ENCODE measurements at regions not wholly inside any gene's neighbourhood (a gene's known extent, or its start where the extent isn't known, plus 50 kb on each side); places are given as distances from the start of the nearest gene placed in this dataset.

DNA sequence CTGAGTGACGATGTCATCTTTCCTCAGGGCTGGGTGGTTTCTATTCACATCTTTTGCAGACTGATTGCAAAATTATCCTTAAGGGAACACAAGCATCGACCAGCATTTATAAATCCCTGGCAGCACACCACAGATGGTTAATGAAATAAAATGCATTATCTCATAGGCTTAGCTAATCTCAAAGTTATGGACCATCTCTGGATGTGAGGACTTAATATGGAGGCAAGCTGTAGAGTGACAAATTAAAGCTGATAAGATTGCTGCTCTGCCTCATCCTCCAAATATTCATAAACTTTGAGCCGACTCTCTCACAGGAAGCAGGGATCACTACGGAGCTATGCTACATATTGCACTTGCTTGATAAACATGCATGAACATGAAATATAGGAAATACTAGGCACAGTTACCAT lies 663.2 kb upstream of the RGMB start:
- H3K4me1 ChIP-seq (ENCODE audit: control insufficient read depth in 3 of 3, insufficient read depth in 3 of 3, low read length in 3 of 3), result no peaks in the 10 kb centered on the region
- no peak overlapping the region for H3K9ac ChIP-seq (ENCODE audit: low read depth in 1 of 3, low read length in 3 of 3)
- H3K4me3 ChIP-seq (ENCODE audit: low read length in 3 of 3), result no peak overlapping the region

GRCh38 chr5:98110791-98111190 lies 662.7 kb upstream of the RGMB start:
- no peaks in the 10 kb centered on the region for H3K9me3 ChIP-seq (ENCODE audit: control insufficient read depth in 3 of 3, low read length in 3 of 3)
- no peaks in the 10 kb centered on the region for H3K4me1 ChIP-seq (ENCODE audit: control insufficient read depth in 3 of 3, insufficient read depth in 3 of 3, low read length in 3 of 3)
- no peaks in the 10 kb centered on the region for H3K36me3 ChIP-seq (ENCODE audit: control insufficient read depth in 3 of 3, insufficient read depth in 3 of 3, low read length in 3 of 3)
- H3K4me3 ChIP-seq (ENCODE audit: low read length in 3 of 3), result no peak overlapping the region
- no peak overlapping the region for H3K27ac ChIP-seq (ENCODE audit: low read depth, low read length)
- no peaks in the 10 kb centered on the region for H3K27me3 ChIP-seq (ENCODE audit: control insufficient read depth in 3 of 3, insufficient read depth in 3 of 3, low read length in 3 of 3)
- no peak overlapping the region for H3K9ac ChIP-seq (ENCODE audit: low read depth in 1 of 3, low read length in 3 of 3)

More for the DNA sequence above, 663.2 kb upstream of the RGMB start:
- H3K9me3 ChIP-seq (ENCODE audit: control insufficient read depth in 3 of 3, low read length in 3 of 3), result no peaks in the 10 kb centered on the region
- no peaks in the 10 kb centered on the region for H3K36me3 ChIP-seq (ENCODE audit: control insufficient read depth in 3 of 3, insufficient read depth in 3 of 3, low read length in 3 of 3)
- H3K27me3 ChIP-seq (ENCODE audit: control insufficient read depth in 3 of 3, insufficient read depth in 3 of 3, low read length in 3 of 3), result no peaks in the 10 kb centered on the region
- no peak overlapping the region for H3K27ac ChIP-seq (ENCODE audit: low read depth, low read length)

DNA sequence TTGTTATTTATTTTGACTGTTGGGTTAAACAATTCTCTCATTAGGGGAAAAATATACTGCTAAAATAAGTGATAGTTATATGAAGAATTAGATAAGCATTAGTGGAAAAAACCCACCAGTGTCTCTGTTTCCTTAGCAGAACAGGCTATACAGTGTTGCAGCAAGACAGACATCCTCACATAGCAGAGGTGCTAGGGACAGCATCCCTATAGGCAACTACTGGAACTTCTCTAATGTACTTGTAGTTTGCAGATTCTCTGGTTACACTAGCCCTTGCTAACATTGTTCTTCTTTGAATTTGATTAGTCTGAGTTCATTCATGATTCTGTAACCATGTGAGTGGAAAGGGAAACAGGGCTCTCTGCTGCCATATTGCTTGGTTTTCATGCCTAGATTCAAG lies 661.8 kb upstream of the RGMB start:
- Histone ChIP-seq H3K27ac (ENCODE audit: low read depth, low read length) (no peak overlapping the region), H3K36me3 (ENCODE audit: control insufficient read depth in 3 of 3, insufficient read depth in 3 of 3, low read length in 3 of 3) (no peaks in the 10 kb centered on the region), H3K9ac (ENCODE audit: low read depth in 1 of 3, low read length in 3 of 3) (no peak overlapping the region), H3K4me3 (ENCODE audit: low read length in 3 of 3) (no peak overlapping the region), H3K27me3 (ENCODE audit: control insufficient read depth in 3 of 3, insufficient read depth in 3 of 3, low read length in 3 of 3) (no peaks in the 10 kb centered on the region), H3K9me3 (ENCODE audit: control insufficient read depth in 3 of 3, low read length in 3 of 3) (no peaks in the 10 kb centered on the region), H3K4me1 (ENCODE audit: control insufficient read depth in 3 of 3, insufficient read depth in 3 of 3, low read length in 3 of 3) (no peaks in the 10 kb centered on the region)

DNA sequence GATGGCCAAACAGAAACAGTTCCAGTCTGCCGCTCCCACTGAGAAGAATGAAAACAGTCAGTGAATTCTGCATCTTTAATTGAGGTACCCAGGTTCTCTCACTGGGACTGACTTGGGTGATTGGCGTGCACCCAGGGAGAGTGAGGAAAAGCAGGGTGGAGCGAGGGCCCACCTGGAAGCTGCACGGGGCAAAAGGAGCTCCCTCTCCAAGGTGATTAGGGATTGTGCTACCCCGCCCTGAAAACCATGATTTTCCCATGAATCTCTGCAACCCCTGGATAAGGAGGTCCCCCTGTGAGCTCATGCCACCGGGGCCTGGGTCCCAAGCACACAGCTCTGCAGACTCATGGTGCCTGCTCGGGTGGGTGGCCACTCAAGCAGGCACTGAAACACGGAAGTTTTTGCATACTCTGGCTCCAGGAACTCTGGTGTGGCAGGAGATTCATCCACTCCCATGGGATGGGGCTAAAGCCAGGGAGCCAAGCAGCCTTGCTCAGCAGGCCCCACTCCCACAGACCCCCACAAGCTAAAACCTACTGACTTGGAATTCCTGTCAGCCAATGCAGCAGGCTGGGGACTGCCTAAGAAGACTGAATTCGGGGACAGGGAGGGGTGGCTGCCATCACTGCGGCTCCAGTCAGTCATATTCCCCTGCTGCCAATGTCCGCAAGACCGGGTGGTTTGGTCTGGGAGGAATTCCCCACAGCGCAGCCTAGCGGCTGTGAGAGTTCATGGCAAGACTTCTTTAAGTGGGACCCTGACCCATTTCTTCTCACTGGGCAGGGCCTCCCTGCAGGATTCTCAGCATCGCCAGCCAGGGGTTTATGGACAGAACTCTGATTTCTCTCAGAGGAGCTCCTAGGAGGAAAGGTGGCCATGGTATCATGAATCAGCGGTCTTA lies 652.2 kb upstream of the RGMB start:
- no peaks in the 10 kb centered on the region for H3K9me3 ChIP-seq (ENCODE audit: control insufficient read depth in 3 of 3, low read length in 3 of 3)
- no peak overlapping the region for H3K9ac ChIP-seq (ENCODE audit: low read depth in 1 of 3, low read length in 3 of 3)
- H3K4me1 ChIP-seq (ENCODE audit: control insufficient read depth in 3 of 3, insufficient read depth in 3 of 3, low read length in 3 of 3), result no peaks in the 10 kb centered on the region
- no peaks in the 10 kb centered on the region for H3K27me3 ChIP-seq (ENCODE audit: control insufficient read depth in 3 of 3, insufficient read depth in 3 of 3, low read length in 3 of 3)
- H3K27ac ChIP-seq (ENCODE audit: low read depth, low read length), result no peak overlapping the region
- no peak overlapping the region for H3K4me3 ChIP-seq (ENCODE audit: low read length in 3 of 3)
- no peaks in the 10 kb centered on the region for H3K36me3 ChIP-seq (ENCODE audit: control insufficient read depth in 3 of 3, insufficient read depth in 3 of 3, low read length in 3 of 3)

GRCh38 chr5:98128271-98128670 lies 645.2 kb upstream of the RGMB start:
- H3K36me3 ChIP-seq (ENCODE audit: control insufficient read depth in 3 of 3, insufficient read depth in 3 of 3, low read length in 3 of 3), result no peaks in the 10 kb centered on the region
- H3K9me3 ChIP-seq (ENCODE audit: control insufficient read depth in 3 of 3, low read length in 3 of 3), result no peaks in the 10 kb centered on the region
- no peaks in the 10 kb centered on the region for H3K27me3 ChIP-seq (ENCODE audit: control insufficient read depth in 3 of 3, insufficient read depth in 3 of 3, low read length in 3 of 3)
- no peak overlapping the region for H3K4me3 ChIP-seq (ENCODE audit: low read length in 3 of 3)
- H3K9ac ChIP-seq (ENCODE audit: low read depth in 1 of 3, low read length in 3 of 3), result no peak overlapping the region
- H3K4me1 ChIP-seq (ENCODE audit: control insufficient read depth in 3 of 3, insufficient read depth in 3 of 3, low read length in 3 of 3), result peaks cover 0 to 4% (median 0%) of the 10 kb centered on the region in 3 donors
- H3K27ac ChIP-seq (ENCODE audit: low read depth, low read length), result no peak overlapping the region

- Histone ChIP-seq H3K27ac (ENCODE audit: low read depth, low read length) (no peak overlapping the region), H3K36me3 (ENCODE audit: control insufficient read depth in 3 of 3, insufficient read depth in 3 of 3, low read length in 3 of 3) (no peaks in the 10 kb centered on the region)
Observed at GRCh38 chr5:98128846-98129245, 644.6 kb upstream of the RGMB start.

GRCh38 chr5:98130261-98131035 lies 643.0 kb upstream of the RGMB start:
- peaks cover 0 to 4% (median 0%) of the 10 kb centered on the region in 3 donors for H3K4me1 ChIP-seq (ENCODE audit: control insufficient read depth in 3 of 3, insufficient read depth in 3 of 3, low read length in 3 of 3)
- H3K36me3 ChIP-seq (ENCODE audit: control insufficient read depth in 3 of 3, insufficient read depth in 3 of 3, low read length in 3 of 3), result no peaks in the 10 kb centered on the region
- H3K9me3 ChIP-seq (ENCODE audit: control insufficient read depth in 3 of 3, low read length in 3 of 3), result no peaks in the 10 kb centered on the region
- no peak overlapping the region for H3K27ac ChIP-seq (ENCODE audit: low read depth, low read length)
- H3K27me3 ChIP-seq (ENCODE audit: control insufficient read depth in 3 of 3, insufficient read depth in 3 of 3, low read length in 3 of 3), result no peaks in the 10 kb centered on the region
- H3K4me3 ChIP-seq (ENCODE audit: low read length in 3 of 3), result no peak overlapping the region
- no peak overlapping the region for H3K9ac ChIP-seq (ENCODE audit: low read depth in 1 of 3, low read length in 3 of 3)

More at GRCh38 chr5:98128846-98129245, 644.6 kb upstream of the RGMB start:
- Histone ChIP-seq H3K9ac (ENCODE audit: low read depth in 1 of 3, low read length in 3 of 3) (no peak overlapping the region), H3K9me3 (ENCODE audit: control insufficient read depth in 3 of 3, low read length in 3 of 3) (no peaks in the 10 kb centered on the region), H3K27me3 (ENCODE audit: control insufficient read depth in 3 of 3, insufficient read depth in 3 of 3, low read length in 3 of 3) (no peaks in the 10 kb centered on the region), H3K4me3 (ENCODE audit: low read length in 3 of 3) (no peak overlapping the region), H3K4me1 (ENCODE audit: control insufficient read depth in 3 of 3, insufficient read depth in 3 of 3, low read length in 3 of 3) (peaks cover 0 to 4% (median 0%) of the 10 kb centered on the region in 3 donors)

DNA sequence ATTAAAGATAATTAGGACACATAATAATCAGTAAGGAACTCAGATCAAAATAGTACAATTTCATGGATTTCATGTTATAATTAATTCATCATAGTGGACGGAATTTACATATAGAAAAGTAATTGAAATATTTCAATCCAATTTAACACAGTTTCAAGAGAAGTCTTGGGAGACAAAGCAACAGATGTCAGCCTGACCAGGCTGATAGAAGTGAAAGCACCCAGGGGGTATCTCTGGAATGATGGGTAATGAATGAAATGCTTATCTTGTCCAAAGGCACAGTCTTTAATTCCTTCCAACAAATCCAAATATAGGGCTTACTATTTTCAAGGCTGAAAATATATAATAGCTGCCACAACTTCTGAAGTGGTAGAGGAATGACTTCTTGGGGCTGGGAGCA lies 629.3 kb upstream of the RGMB start:
- Histone ChIP-seq H3K27ac (ENCODE audit: low read depth, low read length) (no peak overlapping the region), H3K9ac (ENCODE audit: low read depth in 1 of 3, low read length in 3 of 3) (no peak overlapping the region), H3K27me3 (ENCODE audit: control insufficient read depth in 3 of 3, insufficient read depth in 3 of 3, low read length in 3 of 3) (no peaks in the 10 kb centered on the region)

GRCh38 chr5:98144710-98145109 lies 628.8 kb upstream of the RGMB start:
- Histone ChIP-seq H3K36me3 (ENCODE audit: control insufficient read depth in 3 of 3, insufficient read depth in 3 of 3, low read length in 3 of 3) (no peaks in the 10 kb centered on the region), H3K9me3 (ENCODE audit: control insufficient read depth in 3 of 3, low read length in 3 of 3) (no peaks in the 10 kb centered on the region), H3K9ac (ENCODE audit: low read depth in 1 of 3, low read length in 3 of 3) (no peak overlapping the region), H3K4me1 (ENCODE audit: control insufficient read depth in 3 of 3, insufficient read depth in 3 of 3, low read length in 3 of 3) (no peaks in the 10 kb centered on the region), H3K4me3 (ENCODE audit: low read length in 3 of 3) (no peak overlapping the region), H3K27ac (ENCODE audit: low read depth, low read length) (no peak overlapping the region), H3K27me3 (ENCODE audit: control insufficient read depth in 3 of 3, insufficient read depth in 3 of 3, low read length in 3 of 3) (no peaks in the 10 kb centered on the region)

More for the DNA sequence above, 629.3 kb upstream of the RGMB start:
- H3K4me3 ChIP-seq (ENCODE audit: low read length in 3 of 3), result no peak overlapping the region
- no peaks in the 10 kb centered on the region for H3K4me1 ChIP-seq (ENCODE audit: control insufficient read depth in 3 of 3, insufficient read depth in 3 of 3, low read length in 3 of 3)
- H3K9me3 ChIP-seq (ENCODE audit: control insufficient read depth in 3 of 3, low read length in 3 of 3), result no peaks in the 10 kb centered on the region
- no peaks in the 10 kb centered on the region for H3K36me3 ChIP-seq (ENCODE audit: control insufficient read depth in 3 of 3, insufficient read depth in 3 of 3, low read length in 3 of 3)

DNA sequence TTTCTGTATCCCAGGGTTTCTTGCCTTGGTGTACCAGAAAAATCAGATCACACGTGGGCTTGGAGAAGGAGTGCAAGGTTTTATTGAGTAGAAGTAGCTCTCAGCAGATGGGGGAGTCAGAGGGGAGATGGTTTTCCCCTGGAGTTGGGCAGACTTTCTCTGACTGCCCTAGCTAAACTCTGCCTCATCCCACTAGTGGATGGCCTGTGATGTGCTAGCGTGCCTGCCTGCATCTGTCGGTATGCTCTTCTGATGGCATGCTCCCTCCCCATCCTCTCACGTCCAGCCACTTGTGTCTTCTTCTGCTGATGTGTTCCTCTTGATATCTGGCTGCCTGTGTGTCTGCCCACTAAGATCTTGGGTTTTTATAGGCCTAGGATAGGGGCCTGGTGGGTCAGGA lies 616.1 kb upstream of the RGMB start:
- H3K9me3 ChIP-seq (ENCODE audit: control insufficient read depth in 3 of 3, low read length in 3 of 3), result no peaks in the 10 kb centered on the region
- H3K4me3 ChIP-seq (ENCODE audit: low read length in 3 of 3), result no peak overlapping the region
- no peaks in the 10 kb centered on the region for H3K4me1 ChIP-seq (ENCODE audit: control insufficient read depth in 3 of 3, insufficient read depth in 3 of 3, low read length in 3 of 3)
- no peaks in the 10 kb centered on the region for H3K27me3 ChIP-seq (ENCODE audit: control insufficient read depth in 3 of 3, insufficient read depth in 3 of 3, low read length in 3 of 3)
- no peaks in the 10 kb centered on the region for H3K36me3 ChIP-seq (ENCODE audit: control insufficient read depth in 3 of 3, insufficient read depth in 3 of 3, low read length in 3 of 3)
- H3K27ac ChIP-seq (ENCODE audit: low read depth, low read length), result no peak overlapping the region
- no peak overlapping the region for H3K9ac ChIP-seq (ENCODE audit: low read depth in 1 of 3, low read length in 3 of 3)

All from skeletal muscle tissue (tissue), 3 donors.